T-helper 2 cell (primary cell): ENCODE measurements at regions not wholly inside any gene's neighbourhood (a gene's known extent, or its start where the extent isn't known, plus 50 kb on each side); places are given as distances from the start of the nearest gene placed in this dataset.
"Not testable (repeated sequence)": the region's sequence is repeated elsewhere in the genome, so short reads cannot be mapped to it uniquely, and the experiment has no call there.

Experiments used
- DNase-seq, 5 experiments: peaks; one replicate each; pipeline versions ENCODE4 v3.0.0 to v3.0.0-alpha.2; 2012 to 2022

DNA sequence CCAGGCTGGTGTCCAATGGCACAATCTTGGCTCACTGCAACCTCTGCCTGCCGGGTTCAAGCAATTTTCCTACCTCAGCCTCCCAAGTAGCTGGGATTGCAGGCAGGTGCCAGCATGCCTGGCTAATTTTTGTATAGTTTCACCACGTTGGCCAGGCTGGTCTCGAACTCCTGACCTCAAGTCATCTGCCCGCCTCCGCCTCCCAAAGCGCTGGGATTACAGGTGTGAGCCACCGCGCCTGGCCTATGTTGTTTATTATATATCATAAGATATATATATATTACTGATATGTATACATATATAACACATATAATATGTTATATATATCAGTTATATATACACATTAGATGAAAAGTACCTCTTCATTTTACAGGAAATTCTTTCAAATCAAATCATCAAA is 914.7 kb downstream of the FOXD4L5 start:
- DNase-seq, result not testable (repeated sequence)

DNA sequence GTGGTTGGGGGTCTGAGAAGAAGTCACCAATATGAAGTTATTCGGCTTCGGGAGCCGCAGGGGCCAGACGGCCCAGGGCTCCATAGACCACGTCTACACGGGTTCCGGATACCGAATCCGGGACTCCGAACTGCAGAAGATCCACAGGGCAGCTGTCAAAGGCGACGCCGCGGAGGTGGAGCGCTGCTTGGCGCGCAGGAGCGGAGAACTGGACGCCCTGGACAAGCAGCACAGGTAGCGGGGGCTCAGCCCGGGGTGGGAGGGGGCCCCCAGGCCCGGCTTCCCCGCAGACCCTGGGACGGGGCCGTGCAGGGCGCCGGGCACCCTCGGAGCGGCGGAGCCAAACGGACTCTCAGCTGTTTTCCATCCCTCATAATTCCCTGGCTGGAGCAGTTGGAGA is 915.4 kb downstream of the FOXD4L5 start:
- not testable (repeated sequence) for DNase-seq

DNA sequence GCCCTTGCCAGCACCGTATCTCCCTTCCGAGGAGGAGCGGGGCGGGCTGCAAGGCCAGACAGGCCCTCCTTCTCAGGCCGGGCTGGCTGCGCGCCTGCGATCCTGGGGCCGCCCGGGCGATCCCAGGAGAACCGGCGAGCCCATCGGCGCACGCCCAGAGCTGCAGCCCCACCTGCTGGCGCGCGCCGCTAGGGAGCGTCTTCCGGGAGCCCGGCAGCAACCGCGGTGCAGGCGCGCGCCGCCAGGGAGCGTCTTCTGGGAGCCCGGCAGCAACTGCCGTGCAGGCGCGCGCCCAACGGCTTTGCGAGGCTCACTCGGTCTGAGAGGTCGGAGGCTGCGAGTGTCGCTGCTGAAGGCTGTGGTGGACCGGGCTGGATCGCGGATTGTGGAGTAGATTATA is 915.9 kb downstream of the FOXD4L5 start:
- peak in 3 of 5 experiments; percentile 17 to 67 (median 66) for DNase-seq

DNA sequence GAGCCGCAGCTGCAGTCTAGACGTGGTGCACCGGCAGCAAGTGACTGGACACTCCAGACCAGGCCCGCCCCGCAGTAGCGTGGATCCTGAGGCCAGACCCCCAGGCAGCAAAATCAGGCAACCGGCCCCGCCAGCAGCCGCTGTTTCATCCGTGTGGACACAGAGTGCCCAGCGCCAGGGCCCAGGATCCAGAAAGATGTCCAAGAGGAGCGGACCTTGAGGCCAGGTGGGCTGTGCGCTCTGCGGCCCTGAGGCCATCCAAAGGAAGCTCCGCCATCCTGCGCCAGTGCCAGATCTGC is 916.4 kb downstream of the FOXD4L5 start:
- DNase-seq, result not testable (repeated sequence)

DNA sequence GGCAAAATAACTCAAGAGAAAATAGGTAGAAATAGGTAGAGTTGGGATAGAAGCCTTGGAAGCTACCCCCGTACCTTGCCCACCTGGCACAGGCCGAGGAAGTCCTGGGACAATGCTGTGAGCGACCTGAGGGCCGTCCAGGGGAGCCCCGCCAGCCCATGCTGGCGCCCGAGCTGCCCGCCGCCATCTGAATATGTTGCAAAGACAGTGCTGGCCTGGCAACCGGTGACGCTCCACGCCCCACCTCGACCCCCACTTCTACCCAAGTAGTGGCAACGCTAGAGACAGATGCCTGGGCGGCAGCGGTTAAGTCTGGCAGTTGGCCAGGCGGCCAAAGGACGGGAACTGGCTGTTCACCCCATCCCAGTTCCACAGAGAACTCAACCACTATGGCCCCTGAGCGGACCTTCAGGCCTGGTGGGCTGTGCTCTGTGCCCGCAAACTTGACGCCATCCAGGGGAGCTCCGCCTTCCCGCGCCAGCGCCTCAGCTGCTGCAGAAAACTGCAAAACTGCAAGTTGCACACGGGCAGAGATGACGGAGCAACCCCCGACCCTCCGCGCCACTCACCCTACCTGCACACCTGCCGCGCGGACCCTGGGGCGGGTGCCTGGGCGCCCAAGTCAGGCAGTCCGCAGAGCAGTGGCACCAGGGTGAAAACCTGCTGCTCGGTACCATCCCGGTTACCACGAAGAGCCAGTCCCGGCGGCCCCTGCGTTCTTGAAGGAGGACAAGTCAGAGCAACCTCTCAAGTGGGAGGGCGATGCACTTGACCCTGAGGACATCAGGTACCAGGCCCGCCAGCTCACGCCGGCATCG is 917.0 kb downstream of the FOXD4L5 start:
- not testable (repeated sequence) for DNase-seq
